ENCODE measurements at regions not wholly inside any gene's neighbourhood (a gene's known extent, or its start where the extent isn't known, plus 50 kb on each side); places are given as distances from the start of the nearest gene placed in this dataset.
"Not testable (repeated sequence)": the region's sequence is repeated elsewhere in the genome, so short reads cannot be mapped to it uniquely, and the experiment has no call there.

GRCh38 chr3:87792534-87793336 lies 266.1 kb downstream of the CGGBP1 start, which contains the start of gene HTR1F:
HTR1F (plus strand) TSS chr3:87792706.
- no peak for DNase-seq

- DNase-seq = no peak
Observed at GRCh38 chr3:87792198-87792533, 266.6 kb downstream of the CGGBP1 start.

DNA sequence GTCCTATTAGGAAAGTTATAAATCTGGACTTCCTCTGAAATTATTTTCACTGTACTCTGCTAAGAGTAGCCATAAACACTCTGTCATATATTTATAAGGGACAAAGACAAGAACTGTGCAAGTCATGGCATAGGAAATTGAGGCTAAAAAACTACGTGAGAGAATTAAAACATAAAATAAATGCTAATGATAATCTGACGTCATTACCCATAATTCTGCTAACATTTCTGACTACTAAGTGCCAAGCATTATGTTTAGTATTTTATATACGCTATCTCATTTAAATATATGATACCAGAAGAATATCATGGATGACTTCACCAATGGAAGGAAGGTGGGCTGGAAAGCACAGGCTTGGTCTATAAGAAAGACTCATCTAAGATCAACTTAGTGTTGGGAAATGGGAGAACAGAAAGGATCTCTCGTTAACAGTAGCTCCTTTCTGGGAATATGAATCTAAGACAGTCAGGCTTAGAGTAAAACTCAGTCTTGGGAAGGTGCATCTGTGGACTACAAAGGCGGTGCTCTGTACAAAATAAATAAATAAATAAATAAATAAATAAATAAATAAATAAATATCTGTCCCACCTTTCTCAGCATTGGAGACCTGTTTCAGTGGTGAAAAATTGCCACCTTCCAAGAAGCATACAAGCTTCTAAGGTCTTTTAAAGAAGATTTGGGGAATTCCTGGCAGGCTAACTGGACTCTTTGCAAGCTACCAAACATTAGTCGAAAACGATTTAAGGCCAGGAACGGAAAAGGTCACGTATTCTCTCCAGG lies 267.4 kb downstream of the CGGBP1 start:
- no peak for DNase-seq

DNA sequence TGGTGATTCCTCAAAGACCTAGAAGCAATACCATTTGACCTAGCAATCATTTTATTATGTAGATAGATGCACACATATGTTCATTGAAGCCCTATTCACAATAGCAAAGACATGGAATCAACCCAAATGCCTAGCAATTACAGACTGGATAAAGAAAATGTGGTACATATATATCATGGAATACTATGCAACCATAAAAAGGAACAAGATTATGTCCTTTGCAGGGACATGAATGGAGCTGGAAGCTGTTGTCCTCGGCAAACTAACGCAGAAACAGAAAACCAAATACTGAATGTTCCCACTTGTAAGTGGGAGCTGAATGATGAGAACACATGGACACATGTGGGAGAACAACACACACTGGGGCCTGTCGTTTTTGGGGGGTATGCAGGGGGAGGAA lies 269.8 kb downstream of the CGGBP1 start:
- not testable (repeated sequence) for DNase-seq

- no peak for DNase-seq
Observed at GRCh38 chr3:87788516-87788915, 270.3 kb downstream of the CGGBP1 start.

- DNase-seq = no peak
Observed at GRCh38 chr3:87780811-87781210, 278.0 kb downstream of the CGGBP1 start.

- DNase-seq = no peak
Observed at GRCh38 chr3:87778876-87779275, 279.9 kb downstream of the CGGBP1 start.

GRCh38 chr3:87771337-87772192 lies 287.2 kb downstream of the CGGBP1 start:
- no peak for DNase-seq

DNA sequence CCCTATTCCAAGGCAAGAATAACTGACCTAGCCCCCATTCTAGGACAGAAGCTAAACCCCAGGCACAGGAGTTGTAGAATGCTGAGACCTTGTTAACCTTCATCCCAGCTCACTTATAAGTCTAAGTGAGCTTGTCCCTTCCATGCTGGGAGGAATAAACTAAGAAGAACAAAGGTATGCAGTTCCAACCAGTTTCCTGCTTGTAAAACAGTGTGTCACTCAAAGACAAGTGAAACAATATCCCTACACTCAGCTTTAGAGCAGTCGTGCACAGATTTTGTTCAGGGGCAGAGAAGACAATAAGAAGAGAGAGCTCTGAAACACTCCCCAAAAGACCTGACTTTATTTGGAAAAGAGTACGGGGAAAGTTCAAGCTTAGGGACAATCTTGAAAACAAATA lies 292.1 kb downstream of the CGGBP1 start:
- no peak for DNase-seq

DNA sequence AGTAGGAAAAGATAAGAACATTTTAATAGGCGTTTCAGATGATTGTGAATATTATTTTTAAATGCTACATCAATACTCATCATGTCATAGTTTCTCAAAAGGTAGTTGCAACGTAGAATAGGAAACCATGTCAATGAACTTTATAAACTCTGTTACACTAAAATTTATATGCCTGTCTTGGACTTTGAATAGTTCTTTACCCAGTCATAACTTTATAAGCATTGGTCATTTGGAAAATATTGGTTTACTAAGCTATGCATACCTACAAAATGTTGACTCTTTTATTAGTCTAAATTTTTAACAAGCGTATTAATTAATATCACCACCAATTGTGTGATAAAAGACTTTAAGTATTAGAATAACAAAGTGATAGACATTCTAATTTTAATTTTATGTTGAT lies 293.5 kb downstream of the CGGBP1 start:
- no peak for DNase-seq

DNA sequence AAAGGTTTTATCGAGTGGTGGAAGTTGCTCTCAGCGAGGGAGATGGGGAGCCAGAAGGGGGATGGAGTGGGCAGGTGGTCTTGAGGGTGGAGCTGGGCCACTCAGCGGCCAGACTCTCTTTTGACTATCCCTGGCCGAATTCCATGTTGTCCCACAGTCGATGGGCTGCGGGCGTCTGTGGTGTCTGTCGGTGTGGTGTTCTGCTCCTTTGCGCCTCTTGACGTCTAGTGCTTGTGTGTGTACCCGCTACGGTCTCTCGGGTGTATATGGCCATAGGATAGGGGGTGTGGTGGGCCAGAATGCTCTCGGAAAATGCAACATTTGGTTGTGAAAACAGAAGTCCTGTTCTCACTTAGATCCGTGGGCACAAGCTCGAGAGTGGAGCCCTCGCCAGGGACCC lies 297.0 kb downstream of the CGGBP1 start:
- no peak for DNase-seq

GRCh38 chr3:87761341-87761740 lies 297.5 kb downstream of the CGGBP1 start:
- no peak for DNase-seq

DNA sequence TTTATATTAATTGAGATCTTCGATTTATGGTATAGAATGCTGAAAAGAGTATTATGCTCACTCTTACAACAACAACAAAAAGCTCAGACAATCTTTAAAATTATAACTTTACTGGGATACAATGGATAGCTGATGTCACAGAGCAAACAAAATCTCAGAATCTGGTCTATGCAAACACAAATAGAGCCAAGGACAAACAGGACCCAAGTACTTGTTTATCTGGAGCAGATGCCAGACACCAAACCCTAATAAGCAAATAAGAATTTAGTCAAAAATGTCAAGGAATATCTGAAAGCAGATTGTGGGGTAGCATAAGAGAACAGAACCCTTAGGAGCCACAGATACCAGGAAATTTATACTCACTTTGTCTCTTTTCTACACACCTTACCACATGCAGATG lies 302.2 kb downstream of the CGGBP1 start:
- no peak for DNase-seq

GRCh38 chr3:87755852-87756251 lies 303.0 kb downstream of the CGGBP1 start:
- DNase-seq = no peak

DNA sequence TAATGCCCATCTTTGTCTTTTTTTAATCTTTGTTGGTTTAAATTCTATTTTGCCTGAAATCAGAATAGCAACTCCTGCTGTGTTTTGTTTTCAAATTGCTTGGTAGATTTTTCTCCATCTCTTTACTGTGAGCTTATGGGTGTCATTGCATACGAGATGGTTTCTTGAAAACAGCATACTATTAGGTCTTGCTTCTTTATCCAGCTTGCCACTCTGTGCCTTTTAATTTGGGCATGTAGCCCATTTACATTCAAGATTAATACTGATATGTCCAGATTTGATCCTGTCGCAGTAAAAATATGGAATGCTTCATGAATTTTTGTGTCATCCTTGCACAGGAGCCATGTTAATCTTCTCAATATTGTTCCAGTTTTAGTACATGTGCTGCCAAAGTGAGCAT lies 316.6 kb downstream of the CGGBP1 start:
- no peak for DNase-seq

GRCh38 chr3:87740894-87741293 lies 317.9 kb downstream of the CGGBP1 start:
- DNase-seq = not testable (repeated sequence)

- DNase-seq = not testable (repeated sequence)
Observed at GRCh38 chr3:87737817-87738216, 321.0 kb downstream of the CGGBP1 start.

DNA sequence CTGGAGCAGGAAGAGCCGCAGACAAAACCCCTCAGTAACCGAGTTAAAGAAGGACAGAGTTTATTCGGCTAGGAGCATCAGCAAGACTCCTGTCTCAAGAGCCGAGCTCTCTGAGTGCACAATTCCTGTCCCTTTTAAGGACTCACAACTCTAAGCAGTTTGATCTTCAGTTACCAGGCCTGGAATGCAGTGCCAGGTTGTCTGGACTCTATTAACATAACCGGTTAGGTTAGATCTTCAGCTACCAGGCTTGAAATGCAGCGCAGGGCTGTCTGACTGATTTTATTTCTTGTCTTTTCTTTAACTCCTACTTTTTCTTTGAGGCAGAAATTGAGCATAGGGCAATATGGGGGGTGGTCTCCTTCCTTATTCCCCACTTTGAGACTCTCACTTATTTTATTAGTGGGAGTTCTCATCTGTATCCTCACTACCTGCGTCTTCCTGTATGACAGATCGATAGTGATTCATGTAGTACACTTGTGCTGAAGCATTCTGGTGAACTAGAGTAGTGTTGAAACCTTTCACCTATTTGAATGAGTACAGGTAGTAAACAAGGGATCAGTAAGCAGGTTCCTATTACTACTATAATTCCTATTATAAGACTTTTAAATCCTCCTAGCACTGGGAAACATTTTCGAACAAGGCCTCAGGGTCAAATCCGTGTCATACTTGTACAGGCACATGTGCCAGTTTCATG lies 325.0 kb downstream of the CGGBP1 start:
- no peak for DNase-seq

DNA sequence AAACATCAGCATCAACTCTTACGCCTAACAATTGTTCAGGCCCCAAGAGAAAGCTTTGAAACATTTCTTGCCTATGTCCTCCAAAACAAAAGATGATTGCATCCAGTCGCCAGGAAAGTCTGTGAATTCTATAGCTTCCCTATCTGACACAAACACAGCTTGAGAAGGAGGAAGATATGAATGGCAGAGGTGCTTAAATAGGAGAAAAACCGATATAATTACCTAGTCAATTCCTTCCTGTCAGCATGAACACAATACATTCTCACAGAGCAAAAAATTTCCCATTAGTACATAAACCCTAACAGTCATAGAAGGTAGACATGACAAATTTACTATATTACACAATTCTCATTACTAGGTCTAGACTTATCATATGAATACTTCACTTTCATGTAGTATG lies 326.5 kb downstream of the CGGBP1 start:
- no peak for DNase-seq

- DNase-seq = no peak
Observed at GRCh38 chr3:87727783-87728182, 331.0 kb downstream of the CGGBP1 start.

GRCh38 chr3:87719060-87719459 lies 339.7 kb downstream of the CGGBP1 start:
- DNase-seq = no peak

GRCh38 chr3:87710511-87710910 lies 348.3 kb downstream of the CGGBP1 start:
- DNase-seq = no peak

GRCh38 chr3:87710028-87710427 lies 348.8 kb downstream of the CGGBP1 start:
- no peak for DNase-seq

All from 8988T (cell line).